DND-41 (cell line): ENCODE measurements at regions not wholly inside any gene's neighbourhood (a gene's known extent, or its start where the extent isn't known, plus 50 kb on each side); places are given as distances from the start of the nearest gene placed in this dataset.
A peak's percentile ranks its signal among the peaks of the same experiment; 100 is the strongest.

ENCODE experiments used
- ATAC-seq: fragments of 200-7000 bp; cut with Tn5 transposase; 3 replicates; pipeline ENCODE4 v1.9.1; 2021; ENCODE audit warnings: low read depth; ENCODE audit not compliant: insufficient read depth
- DNase-seq: peaks from one replicate; pipeline ENCODE4 v3.0.0-alpha.2; 2020
- H2AFZ ChIP-seq: 2 replicates; pipeline ENCODE4 v1.6.0; 2012; ENCODE audit warnings: low read depth, low read length
- H3K27ac ChIP-seq: 2 replicates; pipeline ENCODE4 v1.5.1; 2012; ENCODE audit warnings: low read length, inconsistent platforms
- H3K27me3 ChIP-seq: fragments of 200-600 bp; sonication (generic); 2 replicates; pipeline ENCODE4 v1.6.0; 2012; ENCODE audit warnings: low read length, mild to moderate bottlenecking, inconsistent platforms; ENCODE audit not compliant: insufficient read depth, poor library complexity
- H3K36me3 ChIP-seq: 2 replicates; pipeline ENCODE4 v1.5.1; 2012; ENCODE audit warnings: low read length, inconsistent platforms; ENCODE audit not compliant: insufficient read depth
- H3K4me1 ChIP-seq: 2 replicates; pipeline ENCODE4 v1.5.1; 2012; ENCODE audit warnings: mild to moderate bottlenecking, low read length; ENCODE audit not compliant: insufficient read depth
- H3K4me2 ChIP-seq: 2 replicates; pipeline ENCODE4 v1.6.0; 2012; ENCODE audit warnings: mild to moderate bottlenecking, moderate library complexity, low read length, inconsistent platforms; ENCODE audit not compliant: insufficient read depth
- H3K4me3 ChIP-seq, 2 experiments: fragments of 200-600 bp in 1 of 2; shearing (Covaris generic) in 1 of 2; 2 replicates each; pipeline ENCODE4 v1.5.1; 2012 to 2016; ENCODE audit warnings: inconsistent platforms in 2 of 2, low read length in 2 of 2, mild to moderate bottlenecking in 2 of 2, low read depth in 1 of 2, moderate library complexity in 1 of 2
- H3K79me2 ChIP-seq: 2 replicates; pipeline ENCODE4 v1.6.0; 2012; ENCODE audit warnings: low read length, inconsistent platforms; ENCODE audit not compliant: insufficient read depth
- H3K9ac ChIP-seq: 2 replicates; pipeline ENCODE4 v1.6.0; 2012; ENCODE audit warnings: low read depth, mild to moderate bottlenecking, inconsistent platforms, low read length, moderate library complexity
- H3K9me3 ChIP-seq: 2 replicates; pipeline ENCODE4 v1.5.1; 2012; ENCODE audit warnings: low read length, moderate library complexity, mild to moderate bottlenecking, inconsistent platforms; ENCODE audit not compliant: insufficient read depth, severe bottlenecking
- H4K20me1 ChIP-seq: 2 replicates; pipeline ENCODE4 v1.6.0; 2012; ENCODE audit warnings: low read length; ENCODE audit not compliant: insufficient read depth
- CTCF ChIP-seq: IDR thresholded peaks from 2 replicates; pipeline ENCODE4 v1.5.1; 2012; ENCODE audit warnings: borderline replicate concordance, low read length, moderate library complexity, mild to moderate bottlenecking; ENCODE audit not compliant: poor library complexity, severe bottlenecking; ENCODE audit errors: extremely low read depth
- EZH2 ChIP-seq: IDR thresholded peaks from 3 replicates; pipeline ENCODE4 v1.6.1; 2012; ENCODE audit warnings: borderline replicate concordance, low read depth, mild to moderate bottlenecking, moderate library complexity, low read length, inconsistent platforms; ENCODE audit not compliant: severe bottlenecking

- H3K4me1 ChIP-seq, result no peaks in the 10 kb centered on the region
- H2AFZ ChIP-seq, result no peak overlapping the region
- ATAC-seq (no peak), DNase-seq (no peak)
- no peaks in the 10 kb centered on the region for H3K9me3 ChIP-seq
- no peaks in the 10 kb centered on the region for H3K36me3 ChIP-seq
- H4K20me1 ChIP-seq, result no peaks in the 10 kb centered on the region
- H3K4me3 ChIP-seq, result no peak overlapping the region
- H3K27ac ChIP-seq, result no peak overlapping the region
- no peaks in the 10 kb centered on the region for H3K79me2 ChIP-seq
- no peak overlapping the region for H3K9ac ChIP-seq
- H3K4me2 ChIP-seq, result no peak overlapping the region
- no peaks in the 10 kb centered on the region for H3K27me3 ChIP-seq
- TF ChIP-seq CTCF (no peak), EZH2 (no peak)
Measured at GRCh38 chr1:55309053-55309452, 93.9 kb upstream of the USP24 start.

DNA sequence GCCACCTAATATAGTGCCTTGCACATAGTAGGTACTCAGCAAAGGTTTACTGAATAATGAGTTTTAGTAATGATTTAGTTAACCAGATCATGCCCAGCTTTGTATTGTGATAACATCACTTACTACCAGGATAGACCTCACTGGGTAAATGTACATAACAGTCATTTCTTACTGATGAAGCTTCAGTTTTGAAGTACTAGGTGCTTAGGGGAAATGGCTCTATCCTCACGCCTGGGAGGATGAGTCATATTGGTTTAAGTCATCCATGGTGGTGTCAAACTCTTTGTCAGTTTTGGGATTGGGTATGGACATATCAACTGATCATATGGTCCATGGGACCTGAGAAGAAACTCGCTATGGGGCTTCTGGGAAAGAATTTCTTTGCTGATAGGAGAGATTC is 90.6 kb upstream of the USP24 start:
- H4K20me1 ChIP-seq, result no peaks in the 10 kb centered on the region
- no peak for DNase-seq

GRCh38 chr1:55304229-55304740 is 89.1 kb upstream of the USP24 start:
- ATAC-seq (peak; percentile 35; the same call in 1 of the 3 replicates), DNase-seq (no peak)
- no peak overlapping the region for H3K4me2 ChIP-seq
- H3K9ac ChIP-seq, result no peak overlapping the region
- no peaks in the 10 kb centered on the region for H4K20me1 ChIP-seq
- H3K27me3 ChIP-seq, result peaks cover 5% of the 10 kb centered on the region
- TF ChIP-seq CTCF (no peak), EZH2 (no peak)
- no peak overlapping the region for H2AFZ ChIP-seq
- no peaks in the 10 kb centered on the region for H3K79me2 ChIP-seq
- H3K4me3 ChIP-seq, result no peak overlapping the region
- H3K27ac ChIP-seq, result no peak overlapping the region
- H3K4me1 ChIP-seq, result no peaks in the 10 kb centered on the region
- H3K36me3 ChIP-seq, result no peaks in the 10 kb centered on the region
- no peaks in the 10 kb centered on the region for H3K9me3 ChIP-seq

More for the DNA sequence above, 90.6 kb upstream of the USP24 start:
- no peaks in the 10 kb centered on the region for H3K79me2 ChIP-seq
- no peak overlapping the region for H3K4me3 ChIP-seq
- ATAC-seq, result no peak
- TF ChIP-seq CTCF (no peak), EZH2 (no peak)
- H3K27me3 ChIP-seq, result peaks cover 5% of the 10 kb centered on the region
- H3K4me2 ChIP-seq, result no peak overlapping the region
- H3K9me3 ChIP-seq, result no peaks in the 10 kb centered on the region
- H2AFZ ChIP-seq, result no peak overlapping the region
- no peaks in the 10 kb centered on the region for H3K36me3 ChIP-seq
- H3K27ac ChIP-seq, result no peak overlapping the region
- H3K4me1 ChIP-seq, result no peaks in the 10 kb centered on the region
- H3K9ac ChIP-seq, result no peak overlapping the region

DNA sequence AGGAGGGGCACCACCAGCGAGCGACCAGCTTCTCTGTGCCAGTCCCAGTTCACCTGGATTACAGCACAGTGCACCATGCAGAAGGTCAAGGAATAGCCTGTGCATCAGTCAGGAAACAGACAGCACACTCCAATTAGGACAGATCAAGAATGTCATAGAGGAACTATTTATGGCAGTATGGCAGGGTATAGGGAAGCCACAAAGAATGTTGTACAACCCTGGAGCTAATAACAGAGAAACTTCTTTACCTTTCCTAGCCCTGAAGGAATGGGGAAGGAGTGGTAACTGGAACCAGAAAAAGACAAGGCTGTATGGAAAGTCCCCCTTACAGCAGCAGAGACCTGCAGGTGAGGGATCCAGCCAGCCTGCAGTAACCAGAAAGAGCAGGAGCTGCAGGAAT is 87.8 kb upstream of the USP24 start:
- H3K4me1 ChIP-seq, result no peaks in the 10 kb centered on the region
- no peak overlapping the region for H3K4me2 ChIP-seq
- peaks cover 5% of the 10 kb centered on the region for H3K27me3 ChIP-seq
- H2AFZ ChIP-seq, result no peak overlapping the region
- H4K20me1 ChIP-seq, result no peaks in the 10 kb centered on the region
- ATAC-seq, result no peak
- no peak overlapping the region for H3K27ac ChIP-seq
- H3K36me3 ChIP-seq, result no peaks in the 10 kb centered on the region
- TF ChIP-seq CTCF (no peak), EZH2 (no peak)
- no peak for DNase-seq
- no peak overlapping the region for H3K9ac ChIP-seq
- no peak overlapping the region for H3K4me3 ChIP-seq
- no peaks in the 10 kb centered on the region for H3K9me3 ChIP-seq
- H3K79me2 ChIP-seq, result no peaks in the 10 kb centered on the region
